ENCODE measurements at regions not wholly inside any gene's neighbourhood (a gene's known extent, or its start where the extent isn't known, plus 50 kb on each side); places are given as distances from the start of the nearest gene placed in this dataset.
"Not testable (repeated sequence)": the region's sequence is repeated elsewhere in the genome, so short reads cannot be mapped to it uniquely, and the experiment has no call there.

GRCh38 chr1:55444667-55445066, 229.5 kb upstream of the USP24 start:
- DNase-seq = no peak
- intact Hi-C loops (cut with DNase I) = no loop called here

GRCh38 chr1:55443175-55443915, 228.2 kb upstream of the USP24 start:
- intact Hi-C loops (cut with DNase I) = no loop called here

GRCh38 chr1:55441489-55441888, 226.3 kb upstream of the USP24 start:
- DNase-seq = no peak
- intact Hi-C loops (cut with DNase I) = no loop called here

More at GRCh38 chr1:55443175-55443915, 228.2 kb upstream of the USP24 start:
- DNase-seq = peak in 7 of 42 donors; percentile 4 to 59 (median 15)

GRCh38 chr1:55437692-55438091, 222.5 kb upstream of the USP24 start:
- DNase-seq = no peak
- intact Hi-C loops (cut with DNase I) = no loop called here

GRCh38 chr1:55430720-55431119, 215.6 kb upstream of the USP24 start:
- intact Hi-C loops (cut with DNase I); DNase-seq: not testable (repeated sequence)

- intact Hi-C loops (cut with DNase I); DNase-seq: not testable (repeated sequence)
Measured at GRCh38 chr1:55430206-55430605, 215.0 kb upstream of the USP24 start.

- no peak for DNase-seq
- intact Hi-C loops (cut with DNase I) = no loop called here
Measured at GRCh38 chr1:55428944-55429931, 214.1 kb upstream of the USP24 start.

GRCh38 chr1:55428231-55428630, 213.1 kb upstream of the USP24 start:
- DNase-seq = no peak

GRCh38 chr1:55427606-55428005, 212.4 kb upstream of the USP24 start:
- DNase-seq = no peak
- intact Hi-C loops (cut with DNase I) = no loop called here

More at GRCh38 chr1:55428231-55428630, 213.1 kb upstream of the USP24 start:
- intact Hi-C loops (cut with DNase I) = no loop called here

GRCh38 chr1:55426619-55427018, 211.5 kb upstream of the USP24 start:
- no peak for DNase-seq
- intact Hi-C loops (cut with DNase I) = no loop called here

- no peak for DNase-seq
- intact Hi-C loops (cut with DNase I) = no loop called here
Measured at GRCh38 chr1:55426156-55426555, 211.0 kb upstream of the USP24 start.

GRCh38 chr1:55425310-55425930, 210.3 kb upstream of the USP24 start:
- no peak for DNase-seq
- intact Hi-C loops (cut with DNase I) = no loop called here

- DNase-seq = no peak
- intact Hi-C loops (cut with DNase I) = no loop called here
Measured at GRCh38 chr1:55423376-55423775, 208.2 kb upstream of the USP24 start.

- no peak for DNase-seq
- intact Hi-C loops (cut with DNase I) = no loop called here
Measured at GRCh38 chr1:55420929-55421716, 206.0 kb upstream of the USP24 start.

- no peak for DNase-seq
- intact Hi-C loops (cut with DNase I) = no loop called here
Measured at GRCh38 chr1:55420026-55420425, 204.9 kb upstream of the USP24 start.

GRCh38 chr1:55418208-55419000, 203.2 kb upstream of the USP24 start:
- intact Hi-C loops (cut with DNase I) = no loop called here
- no peak for DNase-seq

GRCh38 chr1:55416164-55416842, 201.1 kb upstream of the USP24 start:
- intact Hi-C loops (cut with DNase I) = no loop called here
- no peak for DNase-seq

- intact Hi-C loops (cut with DNase I) = no loop called here
- DNase-seq = no peak
Measured at GRCh38 chr1:55413286-55413685, 198.1 kb upstream of the USP24 start.
